H1 (cell line): ENCODE measurements at regions not wholly inside any gene's neighbourhood (a gene's known extent, or its start where the extent isn't known, plus 50 kb on each side); places are given as distances from the start of the nearest gene placed in this dataset.

Experiments
- CTCF ChIA-PET: fragments of 300-600 bp; sonication (Branson Sonifier 250); formaldehyde crosslinking; loops from one replicate; lab custom pipeline; 2021; ENCODE audit not compliant: partially characterized antibody; lab: Charles Lee
- POLR2A ChIA-PET: fragments of 300-600 bp; sonication (Branson Sonifier 250); formaldehyde crosslinking; loops from one replicate; lab custom pipeline; 2021; ENCODE audit warnings: inconsistent platforms; ENCODE audit not compliant: partially characterized antibody; lab: Charles Lee
- DNase-seq, 2 experiments: peaks; one replicate each; pipeline versions ENCODE4 v3.0.0 to v3.0.0-alpha.2; 2010 to 2022; ENCODE audit warnings: low spot score in 2 of 2, low read depth in 1 of 2, mixed read lengths in 1 of 2
- FAIRE-seq: peaks from 2 replicates; lab custom pipeline; 2011; peaks lifted over from hg19 to GRCh38; lab: Jason Lieb, UNC
- H2AFZ ChIP-seq: 2 replicates; pipeline ENCODE4 v1.8.1; 2012; ENCODE audit warnings: low read length, inconsistent platforms
- H2AK5ac ChIP-seq: 2 replicates; pipeline ENCODE4 v1.6.1; 2013; ENCODE audit warnings: low read depth, low read length
- H2BK120ac ChIP-seq: replicated peaks from 2 replicates; pipeline ENCODE3; 2013; ENCODE audit warnings: low read depth, low read length, inconsistent platforms
- H2BK12ac ChIP-seq: 2 replicates; pipeline ENCODE4 v1.6.1; 2013; ENCODE audit warnings: low read depth, low read length
- H2BK15ac ChIP-seq: 2 replicates; pipeline ENCODE4 v1.6.1; 2013; ENCODE audit warnings: low read length
- H2BK20ac ChIP-seq: 2 replicates; pipeline ENCODE4 v1.6.1; 2013; ENCODE audit warnings: low read length
- H2BK5ac ChIP-seq: 2 replicates; pipeline ENCODE4 v1.6.1; 2013; ENCODE audit warnings: low read depth, low read length
- H3K14ac ChIP-seq: 2 replicates; pipeline ENCODE4 v1.6.1; 2013; ENCODE audit warnings: inconsistent platforms; ENCODE audit not compliant: insufficient read length
- H3K18ac ChIP-seq: 2 replicates; pipeline ENCODE4 v1.6.1; 2013; ENCODE audit warnings: low read length; ENCODE audit errors: extremely low read depth
- H3K23ac ChIP-seq: 2 replicates; pipeline ENCODE4 v1.6.1; 2013; ENCODE audit warnings: inconsistent platforms; ENCODE audit not compliant: insufficient read length
- H3K23me2 ChIP-seq: 2 replicates; pipeline ENCODE4 v1.6.1; 2013; ENCODE audit warnings: low read depth, low read length
- H3K27ac ChIP-seq: 2 replicates; pipeline ENCODE4 v1.6.1; 2011; ENCODE audit warnings: low read depth, low read length, inconsistent platforms
- H3K27me3 ChIP-seq, 4 experiments: replicated peaks in 1 of 4; 1 replicate in 1 of 4; 2 replicates in 3 of 4; pipeline versions ENCODE4 v1.6.1 to v1.8.1; 2011 to 2013; ENCODE audit warnings: low read length in 3 of 4, mild to moderate bottlenecking in 3 of 4, inconsistent platforms in 2 of 4, mixed read lengths in 2 of 4, moderate library complexity in 1 of 4; ENCODE audit not compliant: control insufficient read depth in 3 of 4, insufficient read depth in 3 of 4; ENCODE audit errors: extremely low read depth in 1 of 4
- H3K36me3 ChIP-seq, 4 experiments: 2 replicates each; pipeline versions ENCODE4 v1.6.1 to v1.8.1; 2011 to 2013; ENCODE audit warnings: mild to moderate bottlenecking in 4 of 4, low read length in 3 of 4, moderate library complexity in 2 of 4, control low read depth in 1 of 4, inconsistent platforms in 1 of 4; ENCODE audit not compliant: insufficient read depth in 4 of 4, control insufficient read depth in 2 of 4
- H3K4ac ChIP-seq: replicated peaks from 2 replicates; pipeline ENCODE3; 2013; ENCODE audit warnings: low read length, low read depth, mixed read lengths, inconsistent platforms; ENCODE audit not compliant: insufficient read length
- H3K4me1 ChIP-seq, 4 experiments: replicated peaks in 1 of 4; 1 replicate in 1 of 4; 2 replicates in 3 of 4; pipeline versions ENCODE4 v1.6.1 to v1.8.1; 2011 to 2013; ENCODE audit warnings: low read length in 3 of 4, inconsistent platforms in 2 of 4, mixed read lengths in 1 of 4; ENCODE audit not compliant: insufficient read depth in 4 of 4, control insufficient read depth in 3 of 4
- H3K4me2 ChIP-seq, 2 experiments: 2 replicates each; pipeline versions ENCODE4 v1.6.1 to v1.8.1; 2011 to 2013; ENCODE audit warnings: low read depth in 2 of 2, low read length in 2 of 2, control low read depth in 1 of 2, inconsistent platforms in 1 of 2, mild to moderate bottlenecking in 1 of 2; ENCODE audit not compliant: insufficient read depth in 1 of 2
- H3K4me3 ChIP-seq, 4 experiments: fragments of 200-600, 300-600 bp in 1 of 4; sonication (generic), shearing (Covaris generic), sonication (Bioruptor Twin) in 1 of 4; 2 replicates each; pipeline versions ENCODE4 v1.5.1 to v1.8.1; 2011 to 2016; ENCODE audit warnings: low read length in 4 of 4, low read depth in 3 of 4, control low read depth in 2 of 4, inconsistent platforms in 2 of 4, mild to moderate bottlenecking in 2 of 4, mixed read lengths in 1 of 4, moderate library complexity in 1 of 4; ENCODE audit not compliant: insufficient read depth in 2 of 4; ENCODE audit errors: extremely low read depth in 1 of 4
- H3K56ac ChIP-seq: replicated peaks from 2 replicates; pipeline ENCODE3; 2013; ENCODE audit warnings: low read depth, mild to moderate bottlenecking, mixed read lengths, low read length, inconsistent platforms; ENCODE audit not compliant: insufficient read length
- H3K79me1 ChIP-seq: 2 replicates; pipeline ENCODE4 v1.6.1; 2013; ENCODE audit warnings: low read depth, low read length, control low read depth
- H3K79me2 ChIP-seq, 2 experiments: 2 replicates each; pipeline versions ENCODE4 v1.6.1 to v1.8.1; 2012 to 2013; ENCODE audit warnings: low read length in 2 of 2, mild to moderate bottlenecking in 2 of 2, inconsistent platforms in 1 of 2; ENCODE audit not compliant: insufficient read depth in 2 of 2, control insufficient read depth in 1 of 2
- H3K9ac ChIP-seq, 4 experiments: replicated peaks in 1 of 4; 1 replicate in 1 of 4; 2 replicates in 3 of 4; pipeline versions ENCODE4 v1.6.1 to v1.8.1; 2011 to 2013; ENCODE audit warnings: low read depth in 3 of 4, low read length in 3 of 4, control low read depth in 2 of 4, mild to moderate bottlenecking in 2 of 4, moderate library complexity in 2 of 4, inconsistent platforms in 1 of 4; ENCODE audit errors: extremely low read depth in 1 of 4
- H3K9me3 ChIP-seq, 2 experiments: 2 replicates each; pipeline versions ENCODE4 v1.6.1 to v1.8.1; 2012 to 2013; ENCODE audit warnings: mild to moderate bottlenecking in 2 of 2, moderate library complexity in 2 of 2, control low read depth in 1 of 2, inconsistent platforms in 1 of 2, low read depth in 1 of 2, low read length in 1 of 2, mixed read lengths in 1 of 2; ENCODE audit not compliant: insufficient read depth in 2 of 2
- H4K20me1 ChIP-seq, 2 experiments: replicated peaks in 1 of 2; 2 replicates each; pipeline versions ENCODE3 to v1.8.1; 2011 to 2013; ENCODE audit warnings: inconsistent platforms in 2 of 2, low read length in 2 of 2, mild to moderate bottlenecking in 1 of 2; ENCODE audit not compliant: insufficient read depth in 2 of 2, control insufficient read depth in 1 of 2
- H4K5ac ChIP-seq: 2 replicates; pipeline ENCODE4 v1.6.1; 2013; ENCODE audit warnings: low read length, low read depth, mixed read lengths, inconsistent platforms; ENCODE audit not compliant: insufficient read length
- H4K8ac ChIP-seq: 2 replicates; pipeline ENCODE4 v1.8.0; 2013; ENCODE audit warnings: mild to moderate bottlenecking, moderate library complexity, low read length, inconsistent platforms; ENCODE audit not compliant: insufficient read depth; ENCODE audit errors: extremely low read depth
- H4K91ac ChIP-seq: replicated peaks from 2 replicates; pipeline ENCODE3; 2013; ENCODE audit warnings: low read length, mixed read lengths, inconsistent platforms; ENCODE audit not compliant: insufficient read length
- ASH2L ChIP-seq: fragments of 200-600, 300-600 bp; sonication (generic); IDR thresholded peaks from one replicate; pipeline ENCODE4 v1.7.1; 2017; ENCODE audit warnings: low read length
- CBX8 ChIP-seq: fragments of 300-800, 300-1000 bp; sonication (generic); IDR thresholded peaks from 2 replicates; pipeline ENCODE4 v1.7.1; 2016; ENCODE audit warnings: low read depth, low read length, borderline replicate concordance
- CTBP2 ChIP-seq: IDR thresholded peaks from 2 replicates; pipeline ENCODE4 v1.7.0; 2011; ENCODE audit warnings: borderline replicate concordance, mild to moderate bottlenecking, moderate library complexity, mixed read lengths, low read length; ENCODE audit not compliant: insufficient read depth, insufficient read length
- E2F6 ChIP-seq: IDR thresholded peaks from 2 replicates; pipeline ENCODE4 v1.6.1; 2012; ENCODE audit warnings: inconsistent platforms
- MAX ChIP-seq: IDR thresholded peaks from 2 replicates; pipeline ENCODE4 v1.6.1; 2012; ENCODE audit warnings: inconsistent platforms
- POLR2A ChIP-seq, 2 experiments: IDR thresholded peaks; 1 replicate in 1 of 2; 2 replicates in 1 of 2; pipeline ENCODE4 v1.6.1; 2011; ENCODE audit warnings: low read depth in 2 of 2, low read length in 2 of 2, mild to moderate bottlenecking in 2 of 2; ENCODE audit errors: control extremely low read depth in 1 of 2
- RBBP5 ChIP-seq: IDR thresholded peaks from 2 replicates; pipeline ENCODE4 v1.7.1; 2012; ENCODE audit warnings: low read depth, mild to moderate bottlenecking, inconsistent platforms, low read length, moderate library complexity, borderline replicate concordance
- RFX5 ChIP-seq: IDR thresholded peaks from 2 replicates; pipeline ENCODE4 v1.6.1; 2011; ENCODE audit warnings: low read depth, low read length, improper control_type of control experiment, borderline replicate concordance
- SIX5 ChIP-seq: IDR thresholded peaks from 2 replicates; pipeline ENCODE4 v1.6.1; 2011; ENCODE audit warnings: mild to moderate bottlenecking, low read depth, low read length
- SP1 ChIP-seq: IDR thresholded peaks from 2 replicates; pipeline ENCODE4 v1.6.1; 2011; ENCODE audit warnings: low read depth, low read length
- SP4 ChIP-seq: IDR thresholded peaks from 2 replicates; pipeline ENCODE4 v1.6.1; 2012; ENCODE audit warnings: low read length, inconsistent platforms
- TCF12 ChIP-seq: IDR thresholded peaks from 2 replicates; pipeline ENCODE4 v1.6.1; 2011; ENCODE audit warnings: low read depth, mild to moderate bottlenecking, low read length
- TEAD4 ChIP-seq: IDR thresholded peaks from 2 replicates; pipeline ENCODE4 v1.6.1; 2012; ENCODE audit warnings: low read depth, low read length, inconsistent platforms, mixed read lengths
- WGBS, 2 experiments: shearing (Covaris generic) in 1 of 2; methylation state at CpG; one replicate each; pipeline versions ENCODE4 v1.1.6 to v1.1.7; 2013 to 2015; ENCODE audit warnings: low lambda C conversion rate in 2 of 2, mixed read lengths in 2 of 2, inconsistent platforms in 1 of 2, low coverage in 1 of 2, missing lambda C conversion rate in 1 of 2; ENCODE audit not compliant: insufficient replicate concordance in 2 of 2, insufficient coverage in 1 of 2, insufficient read length in 1 of 2; ENCODE audit errors: extremely low coverage in 1 of 2, missing lambda C conversion rate in 1 of 2; 5-methylcytosine and 5-hydroxymethylcytosine counted together

- Histone ChIP-seq H3K4me1 (peaks cover 9 to 25% (median 16%) of the 10 kb centered on the region in 4 experiments), H3K4ac (peak overlapping the region; percentile 58), H3K9ac (peak overlapping the region in 1 of 4 experiments; percentile 45; a peak in 2 of 7 replicates), H3K27ac (peak overlapping the region; percentile 46; the same call in 1 of the 2 replicates), H2AK5ac (no peak overlapping the region), H4K91ac (peak overlapping the region; percentile 77), H3K18ac (peak overlapping the region; percentile 78), H3K14ac (no peak overlapping the region), H2BK20ac (peak overlapping the region; percentile 52; the same call in 1 of the 2 replicates), H3K4me2 (peak overlapping the region; percentile 19 to 31; a peak in 3 of 4 replicates), H2BK120ac (peak overlapping the region; percentile 43), H3K56ac (no peak overlapping the region), H2BK5ac (peak overlapping the region; percentile 90), H3K23me2 (peaks cover 5% of the 10 kb centered on the region; the same call in 1 of the 2 replicates), H2BK15ac (peak overlapping the region; percentile 94), H3K23ac (no peak overlapping the region), H3K27me3 (no peaks in the 10 kb centered on the region; a peak in 1 of 7 replicates), H3K4me3 (no peak overlapping the region), H3K79me1 (no peaks in the 10 kb centered on the region), H3K36me3 (no peaks in the 10 kb centered on the region), H4K20me1 (no peaks in the 10 kb centered on the region), H4K5ac (peak overlapping the region; percentile 69), H2BK12ac (peak overlapping the region; percentile 99), H2AFZ (no peak overlapping the region), H3K9me3 (0 out of 4 replicates have a peak, but pooled peaks cover 0 to 1% of the 10 kb centered on the region in 2 experiments), H3K79me2 (no peaks in the 10 kb centered on the region), H4K8ac (no peak overlapping the region)
- DNase-seq (peak in 1 of 2 experiments; percentile 66), FAIRE-seq (peak; percentile 13)
- ChIA-PET POLR2A (interaction anchor here (1.0 to 1.1 kb wide), 2 partner anchors 17 to 47 kb away, joined by 3 to 4 read pairs; no protein-coding TSS in a partner anchor), CTCF (no interaction called here)
- WGBS, 2 experiments = 36% methylated on average over 16 of the region's 17 CpGs; no CpG with 5 or more reads in 1 of the 2 experiments
- TF ChIP-seq CBX8 = no peak
- TF ChIP-seq RFX5 = no peak
- no peak for TF ChIP-seq SP4
- TF ChIP-seq SIX5 = no peak
- 0 out of 2 replicates have a peak, but pooled peaks have one; percentile 33 for TF ChIP-seq SP1
- no peak; the same call in 1 of the 2 replicates for TF ChIP-seq E2F6
- TF ChIP-seq POLR2A (IDR thresholded peaks at IDR 0.05; ENCODE audit: control extremely low read depth in 1 of 2, low read depth in 2 of 2, low read length in 2 of 2) = no peak
- TF ChIP-seq MAX = peak; percentile 78
- TF ChIP-seq ASH2L = peak; percentile 69
- TF ChIP-seq TEAD4 = peak; percentile 98
- peak; percentile 97 for TF ChIP-seq CTBP2
- no peak for TF ChIP-seq RBBP5
- TF ChIP-seq TCF12 = peak; percentile 96
Measured at GRCh38 chr3:127043041-127043641, 60.2 kb downstream of the PLXNA1 start.
